MCF 10A (cell line): ENCODE measurements at regions not wholly inside any gene's neighbourhood (a gene's known extent, or its start where the extent isn't known, plus 50 kb on each side); places are given as distances from the start of the nearest gene placed in this dataset.

ENCODE experiments used
- BruUV-seq: library from RNA; stranded (reverse); fragments of 400-500 nt; replicated peaks from 2 replicates; lab custom pipeline; 2021; lab: Mats Ljungman, UMichigan
- CTCF ChIA-PET: fragments of 300-600 bp; sonication (Branson Sonifier 250); formaldehyde crosslinking; extraction: SDS; loops from one replicate; lab custom pipeline; 2021; ENCODE audit warnings: antibody characterized with exemption, inconsistent platforms; lab: Yijun Ruan, JAX
- POLR2A ChIA-PET: fragments of 300-600, 350-650 bp; sonication (Branson Sonifier 250); formaldehyde crosslinking; extraction: SDS; loops from one replicate; lab custom pipeline; 2020; ENCODE audit warnings: antibody characterized with exemption, inconsistent platforms; lab: Yijun Ruan, JAX
- DNase-seq: peaks from one replicate; pipeline ENCODE4 v3.0.0-alpha.2; 2018; ENCODE audit not compliant: unreplicated experiment
- H3K27ac Mint-ChIP-seq: one replicate; pipeline ENCODE4 v1.8.0; 2022; ENCODE audit warnings: mild to moderate bottlenecking, low read depth, mixed read lengths; ENCODE audit not compliant: unreplicated experiment
- H3K27me3 Mint-ChIP-seq: one replicate; pipeline ENCODE4 v1.8.0; 2022; ENCODE audit warnings: mixed read lengths; ENCODE audit not compliant: insufficient read depth, unreplicated experiment
- H3K36me3 Mint-ChIP-seq: one replicate; pipeline ENCODE4 v1.8.0; 2022; ENCODE audit warnings: mild to moderate bottlenecking, moderate library complexity, mixed read lengths; ENCODE audit not compliant: insufficient read depth, unreplicated experiment
- H3K4me1 Mint-ChIP-seq: one replicate; pipeline ENCODE4 v1.8.0; 2022; ENCODE audit warnings: mixed read lengths; ENCODE audit not compliant: insufficient read depth, unreplicated experiment
- H3K4me3 Mint-ChIP-seq: one replicate; pipeline ENCODE4 v1.8.0; 2022; ENCODE audit warnings: mild to moderate bottlenecking, moderate library complexity, mixed read lengths; ENCODE audit not compliant: unreplicated experiment
- H3K9me3 Mint-ChIP-seq: one replicate; pipeline ENCODE4 v1.8.0; 2022; ENCODE audit warnings: mixed read lengths; ENCODE audit not compliant: unreplicated experiment
- intact Hi-C: fragments of 100-400 bp; cut with micrococcal nuclease; formaldehyde crosslinking; loops from 2 replicates; pipeline ENCODE4 v1.14.1; 2022
- TF ChIP-seq, protein P1 (sequence below): fragments of 200-600 bp; IDR thresholded peaks from one replicate; pipeline ENCODE4 v1.8.0; 2022; ENCODE audit warnings: antibody characterized with exemption, mild to moderate bottlenecking; ENCODE audit not compliant: unreplicated experiment

DNA sequence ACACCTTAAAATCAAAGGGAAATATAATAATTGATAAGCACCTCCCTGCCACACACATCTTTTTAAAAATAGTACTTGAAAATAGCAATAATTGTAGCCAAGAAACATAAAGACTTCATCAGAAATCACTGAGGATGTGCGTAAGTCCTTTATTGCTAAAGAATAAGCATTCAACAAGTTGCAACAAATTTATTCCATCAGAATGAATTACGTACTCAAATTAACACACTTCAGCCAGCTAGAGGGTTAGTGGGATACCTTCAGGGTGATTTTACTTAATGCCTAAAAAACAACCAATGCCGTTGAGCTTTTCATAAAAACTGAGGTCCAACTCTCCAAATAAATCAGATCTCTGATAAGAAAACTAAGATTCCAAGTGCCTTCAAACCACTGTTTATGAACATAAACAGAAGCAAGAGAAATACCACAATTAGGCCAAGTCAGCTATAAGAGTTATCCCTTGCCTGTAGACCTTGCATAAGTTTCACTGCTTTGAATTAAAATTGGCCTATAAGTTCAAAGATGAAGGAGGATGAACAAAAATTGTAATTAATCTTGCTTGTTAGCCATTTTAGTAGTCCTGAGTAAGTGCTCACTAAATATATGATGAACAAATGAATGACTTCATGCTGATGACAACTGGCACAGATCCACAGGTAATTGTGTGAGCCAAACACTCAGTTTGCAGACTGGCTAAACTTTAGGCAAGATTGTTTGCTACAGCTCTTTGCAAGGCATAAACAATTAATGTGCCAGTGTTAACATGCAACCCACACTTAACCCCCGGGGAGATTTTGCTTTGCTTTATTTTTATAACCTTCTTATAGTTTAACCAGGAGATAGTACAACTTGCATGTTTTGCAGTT, 375.1 kb upstream of the THBS1 start:
- CTCF ChIA-PET: interaction anchor here (0.6 to 0.8 kb wide), 2 partner anchors 34 to 49 kb away, joined by 3 read pairs; no protein-coding TSS in a partner anchor
- no TSS peak for BruUV-seq

DNA sequence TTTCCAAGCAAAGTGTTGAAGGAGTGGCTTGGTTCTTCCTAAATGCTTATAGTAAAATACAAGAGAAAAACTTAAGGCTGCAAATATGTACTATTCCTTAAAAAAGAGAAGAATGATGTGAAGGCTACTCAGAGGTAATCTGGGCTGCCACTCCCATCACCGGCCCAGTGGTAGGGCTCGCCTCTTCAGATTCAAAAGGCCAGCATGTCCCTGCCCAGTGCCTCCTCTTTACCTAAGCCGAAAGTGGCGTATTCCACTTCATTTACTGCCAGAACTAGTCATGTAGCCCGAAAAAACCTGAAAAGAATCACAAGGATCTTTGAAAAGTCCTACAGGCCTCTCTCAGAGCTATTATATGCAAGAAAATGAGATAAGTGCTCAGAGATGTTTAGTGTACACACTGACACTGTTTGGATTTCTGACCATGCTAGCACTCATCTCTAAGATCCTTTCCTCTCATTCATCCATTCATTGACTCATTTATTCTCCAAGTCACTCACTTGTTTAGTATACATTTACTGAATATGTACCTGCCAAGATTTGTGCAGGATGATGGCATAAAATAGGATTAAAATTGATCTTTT, 373.3 kb upstream of the THBS1 start:
- intact Hi-C loops: no loop called here
- Mint-ChIP-seq H3K4me1 (peaks cover 31% of the 10 kb centered on the region), H3K27me3 (no peaks in the 10 kb centered on the region), H3K27ac (no peak overlapping the region), H3K9me3 (peaks cover 17% of the 10 kb centered on the region), H3K4me3 (no peak overlapping the region), H3K36me3 (no peaks in the 10 kb centered on the region)
- TF ChIP-seq, protein P1, sequence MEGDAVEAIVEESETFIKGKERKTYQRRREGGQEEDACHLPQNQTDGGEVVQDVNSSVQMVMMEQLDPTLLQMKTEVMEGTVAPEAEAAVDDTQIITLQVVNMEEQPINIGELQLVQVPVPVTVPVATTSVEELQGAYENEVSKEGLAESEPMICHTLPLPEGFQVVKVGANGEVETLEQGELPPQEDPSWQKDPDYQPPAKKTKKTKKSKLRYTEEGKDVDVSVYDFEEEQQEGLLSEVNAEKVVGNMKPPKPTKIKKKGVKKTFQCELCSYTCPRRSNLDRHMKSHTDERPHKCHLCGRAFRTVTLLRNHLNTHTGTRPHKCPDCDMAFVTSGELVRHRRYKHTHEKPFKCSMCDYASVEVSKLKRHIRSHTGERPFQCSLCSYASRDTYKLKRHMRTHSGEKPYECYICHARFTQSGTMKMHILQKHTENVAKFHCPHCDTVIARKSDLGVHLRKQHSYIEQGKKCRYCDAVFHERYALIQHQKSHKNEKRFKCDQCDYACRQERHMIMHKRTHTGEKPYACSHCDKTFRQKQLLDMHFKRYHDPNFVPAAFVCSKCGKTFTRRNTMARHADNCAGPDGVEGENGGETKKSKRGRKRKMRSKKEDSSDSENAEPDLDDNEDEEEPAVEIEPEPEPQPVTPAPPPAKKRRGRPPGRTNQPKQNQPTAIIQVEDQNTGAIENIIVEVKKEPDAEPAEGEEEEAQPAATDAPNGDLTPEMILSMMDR: no peak
- ChIA-PET POLR2A (interaction anchor here (1.2 kb wide), 1 partner anchor 9 kb away, joined by 5 read pairs; no protein-coding TSS in a partner anchor), CTCF (interaction anchor here (0.8 kb wide), 1 partner anchor 10 kb away, joined by 3 read pairs; no protein-coding TSS in a partner anchor)
- no TSS peak for BruUV-seq
- DNase-seq: no peak

More for the DNA sequence above, 375.1 kb upstream of the THBS1 start:
- no peaks in the 10 kb centered on the region for H3K36me3 Mint-ChIP-seq
- peaks cover 7% of the 10 kb centered on the region for H3K9me3 Mint-ChIP-seq
- H3K27ac Mint-ChIP-seq: peak overlapping the region; percentile 7
- TF ChIP-seq, protein P1: no peak
- H3K27me3 Mint-ChIP-seq: no peaks in the 10 kb centered on the region
- H3K4me3 Mint-ChIP-seq: no peak overlapping the region
- DNase-seq: peak; percentile 59
- H3K4me1 Mint-ChIP-seq: peaks cover 38% of the 10 kb centered on the region
- intact Hi-C loops: no loop called here
- POLR2A ChIA-PET: interaction anchor here (1.0 to 1.3 kb wide), 3 partner anchors 7 to 22 kb away, joined by 3 read pairs; no protein-coding TSS in a partner anchor

DNA sequence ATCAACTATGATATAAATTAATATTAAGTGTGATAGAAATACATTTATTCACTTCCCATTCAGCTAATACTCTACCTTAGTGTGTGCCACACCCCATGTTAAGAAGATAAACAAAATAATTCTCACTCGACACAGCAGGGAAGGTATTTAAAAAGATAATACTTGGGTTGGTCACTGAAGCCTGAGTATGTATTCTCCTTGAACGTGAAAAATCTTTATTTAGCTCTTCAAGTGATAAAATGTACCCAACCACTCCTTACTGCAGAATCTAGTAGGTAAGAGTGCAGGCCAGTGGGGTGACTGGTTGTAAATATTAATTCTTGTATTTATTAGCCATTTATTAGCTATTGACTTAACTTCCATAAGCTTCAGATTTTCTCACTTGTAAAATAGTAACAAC, 372.7 kb upstream of the THBS1 start:
- TF ChIP-seq, protein P1: no peak
- DNase-seq: no peak
- Mint-ChIP-seq H3K4me3 (no peak overlapping the region), H3K9me3 (peaks cover 17% of the 10 kb centered on the region), H3K27ac (no peak overlapping the region), H3K27me3 (no peaks in the 10 kb centered on the region), H3K4me1 (peaks cover 29% of the 10 kb centered on the region), H3K36me3 (no peaks in the 10 kb centered on the region)
- no TSS peak for BruUV-seq
- intact Hi-C loops: no loop called here
- POLR2A ChIA-PET: interaction anchor here (0.6 to 1.2 kb wide), 2 partner anchors 10 to 19 kb away, joined by 3 to 5 read pairs; no protein-coding TSS in a partner anchor
- CTCF ChIA-PET: interaction anchor here (0.6 to 0.8 kb wide), 3 partner anchors 11 to 241 kb away, joined by 3 read pairs; no protein-coding TSS in a partner anchor
